H1 (cell line): ENCODE measurements at regions not wholly inside any gene's neighbourhood (a gene's known extent, or its start where the extent isn't known, plus 50 kb on each side); places are given as distances from the start of the nearest gene placed in this dataset.

Experiments used
- CTCF ChIA-PET: fragments of 300-600 bp; sonication (Branson Sonifier 250); formaldehyde crosslinking; loops from one replicate; lab custom pipeline; 2021; ENCODE audit not compliant: partially characterized antibody; lab: Charles Lee
- POLR2A ChIA-PET: fragments of 300-600 bp; sonication (Branson Sonifier 250); formaldehyde crosslinking; loops from one replicate; lab custom pipeline; 2021; ENCODE audit warnings: inconsistent platforms; ENCODE audit not compliant: partially characterized antibody; lab: Charles Lee
- DNase-seq, 2 experiments: peaks; one replicate each; pipeline versions ENCODE4 v3.0.0 to v3.0.0-alpha.2; 2010 to 2022; ENCODE audit warnings: low spot score in 2 of 2, low read depth in 1 of 2, mixed read lengths in 1 of 2
- FAIRE-seq: peaks from 2 replicates; lab custom pipeline; 2011; peaks lifted over from hg19 to GRCh38; lab: Jason Lieb, UNC
- H2AFZ ChIP-seq: 2 replicates; pipeline ENCODE4 v1.8.1; 2012; ENCODE audit warnings: low read length, inconsistent platforms
- H2AK5ac ChIP-seq: 2 replicates; pipeline ENCODE4 v1.6.1; 2013; ENCODE audit warnings: low read depth, low read length
- H2BK120ac ChIP-seq: replicated peaks from 2 replicates; pipeline ENCODE3; 2013; ENCODE audit warnings: low read depth, low read length, inconsistent platforms
- H2BK12ac ChIP-seq: 2 replicates; pipeline ENCODE4 v1.6.1; 2013; ENCODE audit warnings: low read depth, low read length
- H2BK15ac ChIP-seq: 2 replicates; pipeline ENCODE4 v1.6.1; 2013; ENCODE audit warnings: low read length
- H2BK20ac ChIP-seq: 2 replicates; pipeline ENCODE4 v1.6.1; 2013; ENCODE audit warnings: low read length
- H2BK5ac ChIP-seq: 2 replicates; pipeline ENCODE4 v1.6.1; 2013; ENCODE audit warnings: low read depth, low read length
- H3K14ac ChIP-seq: 2 replicates; pipeline ENCODE4 v1.6.1; 2013; ENCODE audit warnings: inconsistent platforms; ENCODE audit not compliant: insufficient read length
- H3K18ac ChIP-seq: 2 replicates; pipeline ENCODE4 v1.6.1; 2013; ENCODE audit warnings: low read length; ENCODE audit errors: extremely low read depth
- H3K23ac ChIP-seq: 2 replicates; pipeline ENCODE4 v1.6.1; 2013; ENCODE audit warnings: inconsistent platforms; ENCODE audit not compliant: insufficient read length
- H3K23me2 ChIP-seq: 2 replicates; pipeline ENCODE4 v1.6.1; 2013; ENCODE audit warnings: low read depth, low read length
- H3K27ac ChIP-seq: 2 replicates; pipeline ENCODE4 v1.6.1; 2011; ENCODE audit warnings: low read depth, low read length, inconsistent platforms
- H3K27me3 ChIP-seq, 4 experiments: replicated peaks in 1 of 4; 1 replicate in 1 of 4; 2 replicates in 3 of 4; pipeline versions ENCODE4 v1.6.1 to v1.8.1; 2011 to 2013; ENCODE audit warnings: low read length in 3 of 4, mild to moderate bottlenecking in 3 of 4, inconsistent platforms in 2 of 4, mixed read lengths in 2 of 4, moderate library complexity in 1 of 4; ENCODE audit not compliant: control insufficient read depth in 3 of 4, insufficient read depth in 3 of 4; ENCODE audit errors: extremely low read depth in 1 of 4
- H3K36me3 ChIP-seq, 4 experiments: 2 replicates each; pipeline versions ENCODE4 v1.6.1 to v1.8.1; 2011 to 2013; ENCODE audit warnings: mild to moderate bottlenecking in 4 of 4, low read length in 3 of 4, moderate library complexity in 2 of 4, control low read depth in 1 of 4, inconsistent platforms in 1 of 4; ENCODE audit not compliant: insufficient read depth in 4 of 4, control insufficient read depth in 2 of 4
- H3K4ac ChIP-seq: replicated peaks from 2 replicates; pipeline ENCODE3; 2013; ENCODE audit warnings: low read length, low read depth, mixed read lengths, inconsistent platforms; ENCODE audit not compliant: insufficient read length
- H3K4me1 ChIP-seq, 4 experiments: replicated peaks in 1 of 4; 1 replicate in 1 of 4; 2 replicates in 3 of 4; pipeline versions ENCODE4 v1.6.1 to v1.8.1; 2011 to 2013; ENCODE audit warnings: low read length in 3 of 4, inconsistent platforms in 2 of 4, mixed read lengths in 1 of 4; ENCODE audit not compliant: insufficient read depth in 4 of 4, control insufficient read depth in 3 of 4
- H3K4me2 ChIP-seq, 2 experiments: 2 replicates each; pipeline versions ENCODE4 v1.6.1 to v1.8.1; 2011 to 2013; ENCODE audit warnings: low read depth in 2 of 2, low read length in 2 of 2, control low read depth in 1 of 2, inconsistent platforms in 1 of 2, mild to moderate bottlenecking in 1 of 2; ENCODE audit not compliant: insufficient read depth in 1 of 2
- H3K4me3 ChIP-seq, 4 experiments: fragments of 200-600, 300-600 bp in 1 of 4; sonication (generic), shearing (Covaris generic), sonication (Bioruptor Twin) in 1 of 4; 2 replicates each; pipeline versions ENCODE4 v1.5.1 to v1.8.1; 2011 to 2016; ENCODE audit warnings: low read length in 4 of 4, low read depth in 3 of 4, control low read depth in 2 of 4, inconsistent platforms in 2 of 4, mild to moderate bottlenecking in 2 of 4, mixed read lengths in 1 of 4, moderate library complexity in 1 of 4; ENCODE audit not compliant: insufficient read depth in 2 of 4; ENCODE audit errors: extremely low read depth in 1 of 4
- H3K56ac ChIP-seq: replicated peaks from 2 replicates; pipeline ENCODE3; 2013; ENCODE audit warnings: low read depth, mild to moderate bottlenecking, mixed read lengths, low read length, inconsistent platforms; ENCODE audit not compliant: insufficient read length
- H3K79me1 ChIP-seq: 2 replicates; pipeline ENCODE4 v1.6.1; 2013; ENCODE audit warnings: low read depth, low read length, control low read depth
- H3K79me2 ChIP-seq, 2 experiments: 2 replicates each; pipeline versions ENCODE4 v1.6.1 to v1.8.1; 2012 to 2013; ENCODE audit warnings: low read length in 2 of 2, mild to moderate bottlenecking in 2 of 2, inconsistent platforms in 1 of 2; ENCODE audit not compliant: insufficient read depth in 2 of 2, control insufficient read depth in 1 of 2
- H3K9ac ChIP-seq, 4 experiments: replicated peaks in 1 of 4; 1 replicate in 1 of 4; 2 replicates in 3 of 4; pipeline versions ENCODE4 v1.6.1 to v1.8.1; 2011 to 2013; ENCODE audit warnings: low read depth in 3 of 4, low read length in 3 of 4, control low read depth in 2 of 4, mild to moderate bottlenecking in 2 of 4, moderate library complexity in 2 of 4, inconsistent platforms in 1 of 4; ENCODE audit errors: extremely low read depth in 1 of 4
- H3K9me3 ChIP-seq, 2 experiments: 2 replicates each; pipeline versions ENCODE4 v1.6.1 to v1.8.1; 2012 to 2013; ENCODE audit warnings: mild to moderate bottlenecking in 2 of 2, moderate library complexity in 2 of 2, control low read depth in 1 of 2, inconsistent platforms in 1 of 2, low read depth in 1 of 2, low read length in 1 of 2, mixed read lengths in 1 of 2; ENCODE audit not compliant: insufficient read depth in 2 of 2
- H4K20me1 ChIP-seq, 2 experiments: replicated peaks in 1 of 2; 2 replicates each; pipeline versions ENCODE3 to v1.8.1; 2011 to 2013; ENCODE audit warnings: inconsistent platforms in 2 of 2, low read length in 2 of 2, mild to moderate bottlenecking in 1 of 2; ENCODE audit not compliant: insufficient read depth in 2 of 2, control insufficient read depth in 1 of 2
- H4K5ac ChIP-seq: 2 replicates; pipeline ENCODE4 v1.6.1; 2013; ENCODE audit warnings: low read length, low read depth, mixed read lengths, inconsistent platforms; ENCODE audit not compliant: insufficient read length
- H4K8ac ChIP-seq: 2 replicates; pipeline ENCODE4 v1.8.0; 2013; ENCODE audit warnings: mild to moderate bottlenecking, moderate library complexity, low read length, inconsistent platforms; ENCODE audit not compliant: insufficient read depth; ENCODE audit errors: extremely low read depth
- H4K91ac ChIP-seq: replicated peaks from 2 replicates; pipeline ENCODE3; 2013; ENCODE audit warnings: low read length, mixed read lengths, inconsistent platforms; ENCODE audit not compliant: insufficient read length
- BACH1 ChIP-seq: IDR thresholded peaks from 2 replicates; pipeline ENCODE4 v1.6.1; 2012; ENCODE audit warnings: low read length, improper control_type of control experiment
- BRCA1 ChIP-seq: IDR thresholded peaks from 2 replicates; pipeline ENCODE4 v1.6.1; 2012; ENCODE audit warnings: low read depth, low read length, improper control_type of control experiment
- FOSL1 ChIP-seq: IDR thresholded peaks from 2 replicates; pipeline ENCODE4 v1.6.1; 2011; ENCODE audit warnings: mild to moderate bottlenecking, low read depth, low read length, moderate library complexity; ENCODE audit not compliant: insufficient read depth
- GABPA ChIP-seq: IDR thresholded peaks from 2 replicates; pipeline ENCODE4 v1.6.1; 2011; ENCODE audit warnings: mild to moderate bottlenecking, low read length, moderate library complexity, borderline replicate concordance; ENCODE audit not compliant: insufficient read depth
- GTF2F1 ChIP-seq: IDR thresholded peaks from 2 replicates; pipeline ENCODE4 v1.6.1; 2012; ENCODE audit warnings: low read depth, low read length, improper control_type of control experiment, borderline replicate concordance
- HDAC2 ChIP-seq, 2 experiments: fragments of 300-600 bp in 1 of 2; sonication (generic) in 1 of 2; IDR thresholded peaks; 2 replicates each; pipeline ENCODE4 v1.6.1; 2011 to 2012; ENCODE audit warnings: low read depth in 2 of 2, low read length in 2 of 2, mild to moderate bottlenecking in 2 of 2, moderate library complexity in 2 of 2, borderline replicate concordance in 1 of 2, inconsistent platforms in 1 of 2
- RNF2 ChIP-seq: fragments of 200-900, 300-1000 bp; sonication (generic); IDR thresholded peaks from 2 replicates; pipeline ENCODE4 v1.7.1; 2016; ENCODE audit warnings: borderline replicate concordance, low read depth, mild to moderate bottlenecking, antibody characterized with exemption, low read length; ENCODE audit not compliant: poor library complexity, severe bottlenecking; ENCODE audit errors: missing control alignments
- SUZ12 ChIP-seq: fragments of 200-600 bp; sonication (generic); IDR thresholded peaks from 2 replicates; pipeline ENCODE4 v1.6.1; 2012; ENCODE audit warnings: mild to moderate bottlenecking, inconsistent platforms, low read length, moderate library complexity, mixed read lengths
- WGBS, 2 experiments: shearing (Covaris generic) in 1 of 2; methylation state at CpG; one replicate each; pipeline versions ENCODE4 v1.1.6 to v1.1.7; 2013 to 2015; ENCODE audit warnings: low lambda C conversion rate in 2 of 2, mixed read lengths in 2 of 2, inconsistent platforms in 1 of 2, low coverage in 1 of 2, missing lambda C conversion rate in 1 of 2; ENCODE audit not compliant: insufficient replicate concordance in 2 of 2, insufficient coverage in 1 of 2, insufficient read length in 1 of 2; ENCODE audit errors: extremely low coverage in 1 of 2, missing lambda C conversion rate in 1 of 2; 5-methylcytosine and 5-hydroxymethylcytosine counted together

- Histone ChIP-seq H3K14ac (no peak overlapping the region), H3K9me3 (no peaks in the 10 kb centered on the region), H3K9ac (no peak overlapping the region), H4K8ac (no peak overlapping the region), H3K79me2 (no peaks in the 10 kb centered on the region), H2BK120ac (no peak overlapping the region), H2BK15ac (no peak overlapping the region), H3K36me3 (no peaks in the 10 kb centered on the region), H3K18ac (no peak overlapping the region), H3K23me2 (no peaks in the 10 kb centered on the region), H3K56ac (no peak overlapping the region), H3K4me3 (no peak overlapping the region), H3K4ac (no peak overlapping the region), H2BK12ac (no peak overlapping the region), H3K27me3 (peaks cover 0 to 7% (median 5%) of the 10 kb centered on the region in 4 experiments; a peak in 4 of 7 replicates), H4K20me1 (peaks cover 0 to 3% of the 10 kb centered on the region in 2 experiments), H4K5ac (no peak overlapping the region), H2BK20ac (no peak overlapping the region), H3K23ac (no peak overlapping the region), H3K4me1 (no peaks in the 10 kb centered on the region), H2AFZ (no peak overlapping the region), H3K27ac (no peak overlapping the region), H2BK5ac (no peak overlapping the region), H4K91ac (no peak overlapping the region), H2AK5ac (no peak overlapping the region), H3K4me2 (no peak overlapping the region), H3K79me1 (no peaks in the 10 kb centered on the region; the same call in 1 of the 2 replicates)
- TF ChIP-seq SUZ12 (no peak), BRCA1 (no peak), GTF2F1 (no peak), RNF2 (no peak), GABPA (no peak), BACH1 (no peak), FOSL1 (no peak), HDAC2 (IDR thresholded peaks at IDR 0.05; ENCODE audit: borderline replicate concordance in 1 of 2, low read depth in 2 of 2, low read length in 2 of 2) (no peak)
- CTCF ChIA-PET, result no interaction called here
- FAIRE-seq (no peak), DNase-seq (no peak)
- POLR2A ChIA-PET, result no interaction called here
- 93% methylated on average over 1 of the region's 1 CpG; no CpG with 5 or more reads in 1 of the 2 experiments for WGBS, 2 experiments
These were observed 232.7 kb downstream of the KLF12 start for GRCh38 chr13:73901324-73902068.
